GM21360 (cell line): ENCODE measurements at regions not wholly inside any gene's neighbourhood (a gene's known extent, or its start where the extent isn't known, plus 50 kb on each side); places are given as distances from the start of the nearest gene placed in this dataset.

Experiments
- ATAC-seq: cut with Tn5 transposase; IDR thresholded peaks from one replicate; pipeline ENCODE4 v1.9.1; 2021; ENCODE audit warnings: mild to moderate bottlenecking, moderate library complexity; ENCODE audit not compliant: unreplicated experiment

- ATAC-seq, result no peak
These were observed 741.5 kb downstream of the TYW1 start for GRCh38 chr7:67738145-67738544.

GRCh38 chr7:67738958-67739357 is 742.3 kb downstream of the TYW1 start:
- ATAC-seq, result no peak

GRCh38 chr7:67743501-67743900 is 746.9 kb downstream of the TYW1 start:
- ATAC-seq, result no peak

- ATAC-seq, result no peak
These were observed 755.6 kb downstream of the TYW1 start for GRCh38 chr7:67752227-67752626.

GRCh38 chr7:67753891-67754290 is 757.3 kb downstream of the TYW1 start:
- no peak for ATAC-seq

DNA sequence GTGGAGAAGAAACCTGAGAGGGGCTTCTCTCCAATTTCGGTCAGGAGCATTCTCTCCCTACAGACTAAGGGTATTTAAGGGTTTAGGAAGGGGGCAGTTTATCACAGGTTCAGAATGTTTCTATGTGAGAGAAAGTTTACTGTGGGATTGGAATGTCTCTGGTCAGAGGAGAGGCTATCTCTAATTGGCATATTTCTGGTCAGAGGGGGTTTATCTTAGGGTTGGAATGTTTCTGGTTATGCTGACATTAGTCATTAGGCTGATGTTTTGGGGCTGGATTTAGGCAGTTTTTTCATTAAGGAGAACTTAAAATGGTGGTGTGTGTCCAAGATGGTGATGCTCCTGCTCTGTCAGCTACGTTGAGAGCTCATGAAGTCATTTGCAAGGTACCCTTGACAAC is 758.0 kb downstream of the TYW1 start:
- ATAC-seq, result no peak

GRCh38 chr7:67758551-67758950 is 761.9 kb downstream of the TYW1 start:
- no peak for ATAC-seq

- no peak for ATAC-seq
These were observed 764.3 kb downstream of the TYW1 start for GRCh38 chr7:67760971-67761370.

DNA sequence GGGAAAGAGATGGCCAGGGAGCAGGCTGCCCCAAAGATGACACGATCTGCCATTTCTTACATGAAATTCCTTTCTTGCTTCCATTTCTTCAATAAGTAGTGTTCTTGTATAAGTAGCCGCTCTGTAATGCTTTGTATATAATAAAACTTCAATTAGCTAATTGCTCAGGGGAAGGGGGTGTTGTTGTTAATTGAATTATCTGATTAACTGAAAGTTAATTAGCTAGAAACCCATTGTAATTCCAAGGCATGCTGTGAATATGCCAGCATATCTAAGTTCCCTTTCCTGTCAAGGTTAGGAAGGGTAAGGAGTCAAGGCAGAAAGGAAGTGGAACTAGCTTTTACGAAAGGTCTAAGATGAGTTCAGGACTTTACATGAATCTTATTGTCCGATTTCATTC is 765.9 kb downstream of the TYW1 start:
- ATAC-seq, result no peak

DNA sequence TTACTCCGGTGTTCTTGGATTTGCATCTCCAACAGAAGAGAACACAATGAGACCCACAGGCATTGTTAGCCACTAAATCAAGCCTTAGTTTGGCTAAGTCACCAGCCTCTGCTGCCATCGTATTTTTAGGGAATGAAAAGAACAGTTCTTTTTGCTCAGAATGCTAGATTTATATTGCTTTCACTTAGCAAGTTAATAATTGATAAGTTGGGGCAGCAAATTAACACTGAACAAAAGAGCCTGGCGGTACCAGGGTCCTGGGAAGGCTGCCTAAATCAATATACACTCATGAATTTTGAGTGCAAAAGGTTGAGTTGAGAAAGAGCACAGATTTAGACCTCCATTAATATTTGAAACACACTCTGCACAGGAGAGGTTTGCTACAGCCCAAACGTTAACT is 767.7 kb downstream of the TYW1 start:
- no peak for ATAC-seq

DNA sequence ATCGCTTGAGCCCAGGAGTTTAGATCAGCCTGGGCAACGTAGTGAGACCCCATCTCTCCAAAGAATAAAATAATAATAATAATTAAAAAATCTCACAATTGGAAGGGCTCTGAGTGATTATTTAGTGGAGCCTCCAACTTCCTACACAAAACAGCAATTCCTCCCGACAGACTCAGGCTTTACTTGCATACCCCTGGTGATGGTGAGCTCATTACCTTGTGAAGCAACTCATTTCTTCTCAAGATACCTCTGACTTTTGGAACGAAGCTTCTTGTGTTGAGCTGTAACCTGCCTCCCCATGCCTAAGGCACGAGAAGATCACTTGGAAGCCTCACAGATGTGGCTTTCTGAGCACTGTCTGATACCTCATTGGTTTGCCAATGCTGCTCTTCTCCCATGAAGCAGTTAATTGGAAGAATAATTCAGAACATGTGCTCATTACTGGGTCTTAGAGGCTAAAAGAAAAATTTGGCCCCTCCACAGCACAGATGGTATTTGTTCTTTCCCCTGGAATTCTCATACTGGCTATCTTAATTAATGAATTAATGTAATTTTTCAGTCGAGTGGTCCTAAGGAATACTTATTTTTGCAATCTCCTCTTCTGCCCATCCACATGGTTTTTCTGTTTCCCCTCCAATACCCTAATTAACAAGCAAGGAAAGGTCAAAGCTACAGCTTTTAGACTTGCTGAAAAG is 769.0 kb downstream of the TYW1 start:
- ATAC-seq, result no peak

DNA sequence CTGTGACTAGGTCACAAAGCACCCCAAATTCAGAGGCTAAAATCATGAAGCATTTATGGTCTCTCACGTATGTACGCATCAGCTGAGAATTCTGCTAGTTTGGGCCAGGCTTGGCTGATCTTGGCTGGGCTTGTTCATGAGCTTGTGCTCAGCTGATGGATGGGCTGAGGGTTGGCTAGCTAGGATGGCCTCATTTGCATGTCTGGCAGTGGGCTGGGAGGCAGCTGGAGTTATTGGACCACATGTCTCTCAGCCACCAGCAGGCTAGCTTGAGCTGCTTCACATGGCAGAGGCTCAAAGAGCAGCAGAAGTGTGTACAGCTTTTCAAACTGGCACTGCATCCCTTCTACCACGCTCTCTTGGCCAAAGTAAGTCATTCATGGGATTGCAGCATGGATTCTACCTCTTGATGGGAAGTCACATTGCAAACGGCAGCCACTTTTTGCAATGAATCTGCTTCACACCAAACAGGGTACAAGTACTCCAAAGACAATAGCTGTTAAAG is 770.3 kb downstream of the TYW1 start:
- no peak for ATAC-seq

GRCh38 chr7:67771846-67772605 is 775.4 kb downstream of the TYW1 start:
- ATAC-seq, result no peak

DNA sequence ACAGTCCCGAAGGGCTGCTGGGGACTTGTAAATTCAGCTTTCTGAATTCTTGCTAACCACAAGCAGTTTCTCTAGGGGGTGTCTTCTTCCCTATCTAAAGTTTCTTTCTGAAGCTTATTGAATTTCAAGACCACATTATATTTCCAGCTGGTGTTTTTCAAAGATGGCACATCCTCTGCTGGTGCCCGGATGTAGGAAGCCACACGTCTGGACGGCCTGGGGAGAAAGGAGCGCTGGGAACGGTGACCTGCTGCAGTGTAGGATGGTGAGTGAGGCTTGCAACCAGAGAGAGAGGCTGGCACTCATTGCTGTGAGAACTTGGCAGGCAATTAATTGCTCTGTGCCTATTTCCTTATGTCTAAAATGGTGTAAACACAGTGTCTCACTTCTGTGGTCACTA is 776.4 kb downstream of the TYW1 start:
- no peak for ATAC-seq

DNA sequence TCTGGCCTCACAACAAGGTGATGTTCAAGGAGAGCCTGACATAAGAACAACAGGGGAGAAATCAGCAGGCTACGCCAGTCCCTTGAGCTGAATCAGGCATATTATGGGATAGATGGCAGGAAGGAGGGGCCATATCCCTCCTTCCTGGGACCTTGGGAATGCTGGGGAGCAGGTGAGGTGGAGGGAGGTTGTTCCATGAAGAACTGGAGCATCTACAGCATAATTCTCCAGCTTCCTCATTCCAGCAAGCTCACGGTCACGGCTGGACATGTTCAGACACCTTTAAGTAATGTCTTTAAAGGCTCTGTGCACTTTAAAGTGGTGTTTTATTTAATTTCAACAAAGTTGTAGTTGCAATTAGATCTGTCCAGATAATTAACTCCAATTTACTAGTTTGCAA is 780.5 kb downstream of the TYW1 start:
- no peak for ATAC-seq

DNA sequence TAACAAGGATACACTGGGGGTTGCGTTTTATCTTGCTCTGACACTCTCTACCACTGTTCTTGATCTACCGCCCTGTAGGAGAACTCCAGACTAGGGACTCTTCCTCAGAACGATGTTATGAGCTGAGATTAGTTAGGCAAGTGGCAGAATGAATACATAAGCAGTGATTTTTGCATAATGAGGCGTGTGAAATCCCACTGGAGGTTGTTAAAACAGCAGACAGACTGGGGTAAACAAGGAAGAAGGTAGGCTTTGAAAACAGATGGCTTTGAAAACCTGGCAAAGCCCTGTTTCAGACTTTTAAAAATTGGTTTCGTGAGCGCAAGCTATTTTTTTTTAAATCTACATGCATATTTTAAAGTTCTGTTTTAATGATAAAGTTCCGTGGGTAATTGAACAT is 785.2 kb downstream of the TYW1 start:
- ATAC-seq, result no peak

DNA sequence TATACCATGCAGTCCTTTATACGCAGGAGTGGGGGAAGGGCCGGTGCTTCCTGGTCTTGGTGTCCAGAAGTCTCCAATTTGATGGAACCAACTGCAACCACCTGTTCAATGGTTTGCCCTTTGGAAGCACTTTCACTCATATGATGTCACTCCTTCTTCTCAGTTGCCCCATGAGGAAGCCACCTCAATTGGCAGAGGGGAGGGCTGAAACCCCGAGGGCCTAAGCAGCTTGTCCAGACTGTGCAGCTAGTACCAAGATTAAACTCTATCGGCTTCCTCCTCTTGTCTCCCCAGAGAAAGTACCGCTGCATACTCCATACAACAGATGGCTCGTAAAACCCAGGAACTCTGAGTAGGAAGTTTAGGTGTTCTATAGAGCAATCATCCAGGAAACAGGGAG is 789.4 kb downstream of the TYW1 start:
- no peak for ATAC-seq

- ATAC-seq, result no peak
These were observed 792.0 kb downstream of the TYW1 start for GRCh38 chr7:67788669-67789068.

GRCh38 chr7:67791918-67792317 is 795.3 kb downstream of the TYW1 start:
- ATAC-seq, result no peak

DNA sequence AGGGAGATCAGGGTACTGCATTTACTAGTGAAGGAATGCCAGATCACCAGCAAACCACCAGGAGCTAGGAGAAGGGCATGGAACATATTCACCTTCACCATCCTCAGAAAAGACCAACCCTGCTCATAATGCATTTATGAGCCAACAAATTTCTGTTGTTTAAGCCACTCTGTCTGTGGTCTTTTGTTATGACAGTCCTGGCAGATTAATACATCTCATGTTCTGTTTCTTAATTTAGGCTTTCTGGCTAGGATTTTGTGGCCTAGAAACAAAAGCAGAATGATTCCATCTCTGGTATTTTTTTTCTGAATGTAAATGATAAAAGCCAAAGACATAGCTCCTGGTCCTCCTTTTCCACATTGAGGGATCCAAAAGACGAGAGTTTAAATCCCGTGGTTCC is 797.9 kb downstream of the TYW1 start:
- ATAC-seq, result no peak

DNA sequence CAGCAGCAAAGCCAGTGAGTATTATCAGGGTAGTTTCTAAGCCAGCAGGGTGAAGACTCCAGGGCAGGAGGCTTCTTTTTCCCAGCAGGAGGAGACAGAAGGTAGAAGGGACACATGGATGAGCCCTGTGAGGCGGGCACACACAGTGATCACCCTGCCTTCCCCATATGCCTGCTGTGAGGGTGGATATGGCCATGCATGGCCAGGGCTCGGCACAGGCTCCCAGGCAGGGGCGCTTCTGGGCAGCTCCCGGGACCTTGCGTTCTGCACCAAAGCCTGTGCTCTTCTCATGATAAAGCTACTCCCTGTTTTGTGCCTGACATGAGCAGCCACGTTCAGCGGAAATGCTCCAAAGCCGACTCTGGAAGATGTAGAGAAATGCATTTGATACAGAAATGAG is 807.2 kb downstream of the TYW1 start:
- ATAC-seq, result no peak

DNA sequence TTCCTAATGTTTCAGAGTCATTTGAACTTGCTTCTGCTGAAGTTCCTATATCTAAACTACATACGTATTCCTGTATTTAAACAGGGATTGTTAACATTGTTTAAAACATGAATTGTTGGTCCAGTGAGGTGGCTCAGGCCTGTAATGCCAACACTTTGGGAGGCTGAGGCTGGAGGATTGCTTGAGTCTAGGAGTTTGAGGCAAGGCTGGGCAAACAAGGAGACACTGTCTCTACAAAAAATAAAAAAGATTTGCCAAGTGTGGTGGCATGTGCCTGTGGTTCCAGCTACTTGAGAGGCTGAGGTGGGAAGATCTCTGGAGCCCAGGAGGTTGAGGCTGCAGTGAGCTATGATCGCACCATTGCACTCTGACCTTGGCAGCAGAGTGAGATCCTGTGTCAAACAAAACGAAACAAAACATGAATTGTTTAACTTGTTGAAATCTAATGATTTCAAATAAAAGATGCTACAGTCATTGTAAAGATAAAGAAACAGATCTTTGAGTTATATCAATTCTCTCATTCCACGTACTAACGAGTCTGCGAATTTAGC is 809.4 kb downstream of the TYW1 start:
- no peak for ATAC-seq
